ENCODE measurements at regions not wholly inside any gene's neighbourhood (a gene's known extent, or its start where the extent isn't known, plus 50 kb on each side); places are given as distances from the start of the nearest gene placed in this dataset.

DNA sequence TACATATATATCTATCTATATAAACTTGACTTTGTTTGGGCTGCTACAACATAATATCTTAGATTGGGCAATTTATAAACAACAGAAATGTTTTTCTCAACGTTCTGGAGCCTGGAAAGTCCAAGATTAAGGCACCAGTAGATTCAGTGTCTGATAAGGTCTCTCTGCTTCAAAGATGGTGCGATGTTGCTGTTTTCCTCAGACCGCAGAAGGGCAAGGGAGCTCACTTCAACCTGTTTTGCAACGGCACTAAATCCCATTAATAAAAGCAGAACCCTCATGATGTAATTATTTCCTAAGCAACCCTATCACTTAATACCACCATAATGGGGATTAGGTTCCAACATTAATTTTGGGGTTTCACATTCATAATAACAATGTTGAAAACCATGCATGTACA lies 1134.8 kb downstream of the NSUN3 start:
- Histone ChIP-seq H4K20me1 (replicated peaks; ENCODE audit: insufficient read depth) (no peaks in the 10 kb centered on the region), H3F3A (replicated peaks; ENCODE audit: low read depth) (no peaks in the 10 kb centered on the region), H3K4me1 (ENCODE audit: insufficient read depth) (no peaks in the 10 kb centered on the region), H3K27ac (ENCODE audit: low read depth) (no peak overlapping the region), H3K27me3 (ENCODE audit: insufficient read depth) (no peaks in the 10 kb centered on the region), H3K36me3 (ENCODE audit: insufficient read depth) (no peaks in the 10 kb centered on the region), H3K4me2 (no peak overlapping the region), H3K9me2 (ENCODE audit: insufficient read depth) (no peaks in the 10 kb centered on the region), H2AFZ (no peak overlapping the region), H3K4me3 (no peak overlapping the region), H3K79me2 (replicated peaks; ENCODE audit: insufficient read depth) (no peaks in the 10 kb centered on the region)
- no peaks in the 10 kb centered on the region for H3K4me1 Mint-ChIP-seq
- DNase-seq (ENCODE audit: low spot score) (no peak), ATAC-seq (no peak)
- no peaks in the 10 kb centered on the region for H3K36me3 Mint-ChIP-seq (ENCODE audit: low read depth)
- no peak overlapping the region for H3K27ac Mint-ChIP-seq
- H3K4me3 Mint-ChIP-seq: no peak overlapping the region
- no peaks in the 10 kb centered on the region for H3K27me3 Mint-ChIP-seq (ENCODE audit: insufficient read depth, low read depth, poor library complexity)
- no peaks in the 10 kb centered on the region for H3K9me3 Mint-ChIP-seq
- no peak for TF ChIP-seq ZNF114 (CRISPR knock-in tag; IDR thresholded peaks at IDR 0.05)

DNA sequence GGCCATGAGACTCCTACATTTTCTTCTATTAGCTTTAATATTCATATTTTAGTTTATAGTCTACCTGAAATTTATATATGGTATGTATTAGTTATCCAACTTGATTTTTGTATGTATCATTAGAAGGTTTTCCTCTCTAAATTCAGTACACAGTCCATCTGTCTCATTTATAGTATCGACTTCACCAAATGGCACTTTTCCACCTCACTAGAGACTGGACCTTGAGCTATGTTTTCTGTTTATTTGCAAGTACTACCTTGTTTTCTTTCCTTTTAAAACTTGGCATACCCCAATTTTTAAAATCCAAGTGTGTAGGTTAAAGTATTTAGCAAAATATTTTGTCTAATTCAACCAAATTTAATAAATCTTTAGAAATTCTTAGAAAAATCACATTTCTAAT lies 1137.5 kb downstream of the NSUN3 start:
- H3K9me2 ChIP-seq (ENCODE audit: insufficient read depth): 0 out of 2 replicates have a peak, but pooled peaks cover 6% of the 10 kb centered on the region
- DNase-seq (ENCODE audit: low spot score) (no peak), ATAC-seq (no peak)
- H3K27ac Mint-ChIP-seq: no peak overlapping the region
- H3K4me3 ChIP-seq: no peak overlapping the region
- no peaks in the 10 kb centered on the region for H4K20me1 ChIP-seq (replicated peaks; ENCODE audit: insufficient read depth)
- no peak overlapping the region for H2AFZ ChIP-seq
- peaks cover 4% of the 10 kb centered on the region; the same call in 2 of the 3 replicates for H3K36me3 Mint-ChIP-seq (ENCODE audit: low read depth)
- H3F3A ChIP-seq (replicated peaks; ENCODE audit: low read depth): no peaks in the 10 kb centered on the region
- H3K79me2 ChIP-seq (replicated peaks; ENCODE audit: insufficient read depth): no peaks in the 10 kb centered on the region
- H3K9me3 Mint-ChIP-seq: peaks cover 18% of the 10 kb centered on the region; the same call in 2 of the 3 replicates
- no peaks in the 10 kb centered on the region for H3K4me1 Mint-ChIP-seq
- no peaks in the 10 kb centered on the region for H3K4me1 ChIP-seq (ENCODE audit: insufficient read depth)
- no peaks in the 10 kb centered on the region for H3K36me3 ChIP-seq (ENCODE audit: insufficient read depth)
- no peak overlapping the region for H3K4me2 ChIP-seq
- no peaks in the 10 kb centered on the region for H3K27me3 ChIP-seq (ENCODE audit: insufficient read depth)
- no peak overlapping the region for H3K4me3 Mint-ChIP-seq
- H3K27ac ChIP-seq (ENCODE audit: low read depth): no peak overlapping the region
- H3K27me3 Mint-ChIP-seq (ENCODE audit: insufficient read depth, low read depth, poor library complexity): peaks cover 1% of the 10 kb centered on the region
- TF ChIP-seq CREB1 (CRISPR knock-in tag; IDR thresholded peaks at IDR 0.05; ENCODE audit: low read depth): no peak
- TF ChIP-seq, protein P1, sequence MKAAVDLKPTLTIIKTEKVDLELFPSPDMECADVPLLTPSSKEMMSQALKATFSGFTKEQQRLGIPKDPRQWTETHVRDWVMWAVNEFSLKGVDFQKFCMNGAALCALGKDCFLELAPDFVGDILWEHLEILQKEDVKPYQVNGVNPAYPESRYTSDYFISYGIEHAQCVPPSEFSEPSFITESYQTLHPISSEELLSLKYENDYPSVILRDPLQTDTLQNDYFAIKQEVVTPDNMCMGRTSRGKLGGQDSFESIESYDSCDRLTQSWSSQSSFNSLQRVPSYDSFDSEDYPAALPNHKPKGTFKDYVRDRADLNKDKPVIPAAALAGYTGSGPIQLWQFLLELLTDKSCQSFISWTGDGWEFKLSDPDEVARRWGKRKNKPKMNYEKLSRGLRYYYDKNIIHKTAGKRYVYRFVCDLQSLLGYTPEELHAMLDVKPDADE (IDR thresholded peaks at IDR 0.05): no peak
- no peak for TF ChIP-seq JUNB (IDR thresholded peaks at IDR 0.05; ENCODE audit: unreplicated experiment)
- TF ChIP-seq ZNF331 (CRISPR knock-in tag; IDR thresholded peaks at IDR 0.05; ENCODE audit: low read depth): no peak
- TF ChIP-seq NANOG (IDR thresholded peaks at IDR 0.05; ENCODE audit: borderline replicate concordance): no peak
- TF ChIP-seq STAT1 (IDR thresholded peaks at IDR 0.05; ENCODE audit: unreplicated experiment): no peak
- TF ChIP-seq EZH2 (IDR thresholded peaks at IDR 0.05; ENCODE audit: low read depth, unreplicated experiment): no peak
- no peak for TF ChIP-seq POLR2AphosphoS5 (IDR thresholded peaks at IDR 0.05; ENCODE audit: low read depth)
- TF ChIP-seq, protein P2, sequence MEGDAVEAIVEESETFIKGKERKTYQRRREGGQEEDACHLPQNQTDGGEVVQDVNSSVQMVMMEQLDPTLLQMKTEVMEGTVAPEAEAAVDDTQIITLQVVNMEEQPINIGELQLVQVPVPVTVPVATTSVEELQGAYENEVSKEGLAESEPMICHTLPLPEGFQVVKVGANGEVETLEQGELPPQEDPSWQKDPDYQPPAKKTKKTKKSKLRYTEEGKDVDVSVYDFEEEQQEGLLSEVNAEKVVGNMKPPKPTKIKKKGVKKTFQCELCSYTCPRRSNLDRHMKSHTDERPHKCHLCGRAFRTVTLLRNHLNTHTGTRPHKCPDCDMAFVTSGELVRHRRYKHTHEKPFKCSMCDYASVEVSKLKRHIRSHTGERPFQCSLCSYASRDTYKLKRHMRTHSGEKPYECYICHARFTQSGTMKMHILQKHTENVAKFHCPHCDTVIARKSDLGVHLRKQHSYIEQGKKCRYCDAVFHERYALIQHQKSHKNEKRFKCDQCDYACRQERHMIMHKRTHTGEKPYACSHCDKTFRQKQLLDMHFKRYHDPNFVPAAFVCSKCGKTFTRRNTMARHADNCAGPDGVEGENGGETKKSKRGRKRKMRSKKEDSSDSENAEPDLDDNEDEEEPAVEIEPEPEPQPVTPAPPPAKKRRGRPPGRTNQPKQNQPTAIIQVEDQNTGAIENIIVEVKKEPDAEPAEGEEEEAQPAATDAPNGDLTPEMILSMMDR (conservative IDR thresholded peaks at IDR 0.05; ENCODE audit: low read depth in 2 of 2): no peak
- no peak for TF ChIP-seq EZH2phosphoT487 (IDR thresholded peaks at IDR 0.05; ENCODE audit: unreplicated experiment)
- TF ChIP-seq ZNF114 (CRISPR knock-in tag; IDR thresholded peaks at IDR 0.05): no peak
- TF ChIP-seq, protein P3, sequence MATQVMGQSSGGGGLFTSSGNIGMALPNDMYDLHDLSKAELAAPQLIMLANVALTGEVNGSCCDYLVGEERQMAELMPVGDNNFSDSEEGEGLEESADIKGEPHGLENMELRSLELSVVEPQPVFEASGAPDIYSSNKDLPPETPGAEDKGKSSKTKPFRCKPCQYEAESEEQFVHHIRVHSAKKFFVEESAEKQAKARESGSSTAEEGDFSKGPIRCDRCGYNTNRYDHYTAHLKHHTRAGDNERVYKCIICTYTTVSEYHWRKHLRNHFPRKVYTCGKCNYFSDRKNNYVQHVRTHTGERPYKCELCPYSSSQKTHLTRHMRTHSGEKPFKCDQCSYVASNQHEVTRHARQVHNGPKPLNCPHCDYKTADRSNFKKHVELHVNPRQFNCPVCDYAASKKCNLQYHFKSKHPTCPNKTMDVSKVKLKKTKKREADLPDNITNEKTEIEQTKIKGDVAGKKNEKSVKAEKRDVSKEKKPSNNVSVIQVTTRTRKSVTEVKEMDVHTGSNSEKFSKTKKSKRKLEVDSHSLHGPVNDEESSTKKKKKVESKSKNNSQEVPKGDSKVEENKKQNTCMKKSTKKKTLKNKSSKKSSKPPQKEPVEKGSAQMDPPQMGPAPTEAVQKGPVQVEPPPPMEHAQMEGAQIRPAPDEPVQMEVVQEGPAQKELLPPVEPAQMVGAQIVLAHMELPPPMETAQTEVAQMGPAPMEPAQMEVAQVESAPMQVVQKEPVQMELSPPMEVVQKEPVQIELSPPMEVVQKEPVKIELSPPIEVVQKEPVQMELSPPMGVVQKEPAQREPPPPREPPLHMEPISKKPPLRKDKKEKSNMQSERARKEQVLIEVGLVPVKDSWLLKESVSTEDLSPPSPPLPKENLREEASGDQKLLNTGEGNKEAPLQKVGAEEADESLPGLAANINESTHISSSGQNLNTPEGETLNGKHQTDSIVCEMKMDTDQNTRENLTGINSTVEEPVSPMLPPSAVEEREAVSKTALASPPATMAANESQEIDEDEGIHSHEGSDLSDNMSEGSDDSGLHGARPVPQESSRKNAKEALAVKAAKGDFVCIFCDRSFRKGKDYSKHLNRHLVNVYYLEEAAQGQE (IDR thresholded peaks at IDR 0.05; ENCODE audit: unreplicated experiment): no peak

Data from GM23338 (cell line).